GM04503 (cell line): ENCODE measurements at regions not wholly inside any gene's neighbourhood (a gene's known extent, or its start where the extent isn't known, plus 50 kb on each side); places are given as distances from the start of the nearest gene placed in this dataset.

Source experiments
- DNase-seq: peaks from one replicate; pipeline ENCODE4 v3.0.0-alpha.2; 2012; ENCODE audit warnings: low read depth

DNA sequence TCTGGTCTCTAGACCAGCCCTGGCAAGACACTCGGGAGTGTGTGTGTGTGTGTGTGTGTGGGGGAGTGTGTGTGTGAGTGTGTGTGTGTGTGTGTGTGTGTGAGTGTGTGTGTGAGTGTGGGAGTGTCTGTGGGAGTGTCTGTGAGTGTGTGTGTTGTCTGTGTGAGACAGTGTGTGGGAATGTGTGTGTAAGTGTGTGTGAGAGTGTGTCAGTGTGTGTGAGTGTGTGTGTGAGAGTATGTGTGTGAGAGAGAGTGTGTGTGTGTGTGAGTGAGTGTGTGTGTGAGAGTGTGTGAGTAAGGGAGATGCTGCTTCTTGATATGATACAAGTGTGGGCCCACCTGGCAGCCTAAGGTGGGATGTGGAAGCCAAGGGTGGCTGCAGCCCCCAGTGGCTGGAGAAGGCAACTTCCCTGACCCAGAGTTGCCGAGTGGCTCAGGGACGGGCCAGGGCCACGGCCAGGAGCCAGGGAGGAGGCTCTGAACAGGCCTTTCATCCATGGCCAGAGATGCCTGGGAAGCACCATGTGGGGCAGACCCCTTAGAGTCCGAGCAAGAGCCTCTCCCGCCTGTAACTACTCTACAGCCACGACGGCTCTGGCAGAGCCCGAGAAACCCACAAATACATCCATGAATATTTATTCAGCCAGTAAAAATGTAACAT lies 159.3 kb upstream of the MYCN start:
- no peak for DNase-seq

DNA sequence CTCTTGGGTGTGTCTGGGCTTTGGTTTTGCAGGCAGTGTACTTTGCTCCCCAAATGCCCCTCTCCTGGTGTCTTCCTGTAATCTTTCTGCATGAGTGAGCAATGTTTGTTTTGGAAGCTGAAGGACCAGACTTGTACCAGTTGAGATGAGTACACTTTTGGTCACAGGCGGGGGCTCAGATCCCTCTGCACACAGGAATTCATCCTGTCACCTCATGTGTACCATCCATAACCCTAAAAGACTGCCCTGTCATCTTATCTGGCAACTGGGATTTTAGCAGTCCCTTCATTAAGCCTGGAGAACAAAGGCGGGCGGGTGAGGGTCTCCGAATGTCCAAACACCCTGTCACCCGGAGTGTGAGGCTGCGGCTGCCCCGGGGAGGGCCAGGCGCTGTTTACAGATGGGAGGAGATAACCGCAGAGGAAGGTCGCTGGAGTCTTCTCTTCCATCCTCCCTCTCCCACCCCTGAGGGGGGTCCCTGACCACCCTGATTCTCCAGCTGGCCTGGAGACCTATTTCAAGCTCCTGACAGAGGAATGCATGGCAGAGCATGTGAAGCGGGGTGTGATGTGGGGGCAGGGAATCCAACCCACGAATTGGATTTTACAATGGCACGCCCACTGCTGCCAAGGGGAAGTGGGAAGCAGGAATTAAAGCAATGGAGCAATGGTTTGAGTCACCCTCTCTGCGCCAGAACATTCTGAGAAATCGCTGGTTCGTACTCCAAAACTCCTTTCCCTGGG lies 158.2 kb upstream of the MYCN start:
- no peak for DNase-seq

DNA sequence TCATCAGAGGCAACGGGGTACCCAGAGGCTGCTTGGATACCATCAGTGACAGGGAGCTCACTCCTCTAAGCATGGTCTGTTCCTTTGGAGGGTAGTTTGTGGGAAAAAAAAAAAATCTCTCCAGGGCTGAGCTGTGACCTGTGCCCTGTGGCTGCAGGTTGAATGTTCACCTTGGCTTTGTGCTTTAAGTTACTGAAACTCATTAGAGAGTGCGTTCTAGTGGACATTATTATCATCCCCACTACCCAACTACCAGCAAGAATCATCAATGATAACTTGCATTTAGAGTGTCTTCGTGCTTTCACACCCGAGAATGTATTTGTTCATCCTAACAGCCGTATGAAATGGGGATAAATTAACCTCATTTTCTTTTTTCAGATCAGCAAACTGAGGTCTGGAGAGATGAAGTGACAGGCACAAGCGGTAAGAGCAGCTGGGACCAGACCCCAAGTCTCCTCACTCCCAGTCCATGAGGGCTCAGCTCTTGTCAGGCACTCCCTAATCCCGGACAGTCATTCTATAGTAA lies 157.5 kb upstream of the MYCN start:
- no peak for DNase-seq

DNA sequence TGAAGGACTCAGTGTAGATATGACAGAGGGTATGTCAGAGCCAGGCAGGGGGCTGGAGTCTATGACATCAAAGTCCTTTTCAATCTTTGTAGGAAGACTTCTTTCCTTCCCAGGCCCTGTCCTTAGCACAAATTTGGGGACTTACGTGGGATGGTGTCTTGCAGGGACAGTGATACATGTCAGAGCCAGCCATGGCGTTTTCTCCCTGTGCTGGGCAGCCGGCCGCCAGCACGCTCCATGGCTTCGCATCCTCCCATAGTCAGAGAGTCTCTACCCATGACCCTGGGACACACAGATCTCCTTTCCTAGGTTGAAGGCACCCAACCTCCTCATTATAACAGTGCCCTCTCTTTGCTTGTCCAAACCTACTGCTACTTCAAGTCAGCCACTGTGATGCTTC lies 156.9 kb upstream of the MYCN start:
- DNase-seq, result no peak

DNA sequence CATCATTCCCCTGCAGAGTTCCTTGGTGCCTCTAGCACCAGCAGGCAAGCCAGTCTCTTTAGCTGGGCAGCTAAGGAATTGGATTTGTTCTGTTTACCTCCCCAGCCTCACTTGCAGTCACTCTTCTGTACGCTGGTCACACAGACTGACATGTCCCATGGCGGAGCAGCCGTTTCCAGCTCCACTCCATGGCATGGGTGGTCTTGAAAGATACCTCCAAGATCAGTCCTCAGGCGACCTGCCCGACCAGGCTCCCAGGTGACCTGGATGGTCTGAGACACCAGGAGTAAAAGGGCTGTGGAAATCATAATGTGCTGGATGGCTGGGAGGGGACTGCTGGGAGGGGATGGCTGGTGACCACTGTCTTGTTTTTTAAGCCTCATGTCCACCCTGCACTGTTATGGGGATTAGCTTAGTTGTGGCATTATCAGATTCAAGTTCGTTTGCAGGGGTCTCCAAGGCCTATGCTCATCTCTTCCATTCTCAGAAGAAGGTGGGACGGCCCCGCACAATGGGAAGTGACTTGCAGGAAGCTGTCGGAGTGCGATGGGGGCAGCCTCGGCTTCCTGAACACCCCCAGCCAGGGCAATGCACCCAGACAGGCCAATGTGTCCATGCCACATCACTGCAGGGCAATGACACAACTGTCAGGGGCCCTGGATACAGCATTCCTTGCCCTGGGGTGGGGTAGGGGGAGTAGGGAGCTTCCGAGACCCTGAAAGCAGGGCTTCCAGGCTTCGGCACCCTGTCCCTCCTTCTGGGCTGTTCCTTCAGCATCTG lies 156.1 kb upstream of the MYCN start:
- DNase-seq, result no peak

DNA sequence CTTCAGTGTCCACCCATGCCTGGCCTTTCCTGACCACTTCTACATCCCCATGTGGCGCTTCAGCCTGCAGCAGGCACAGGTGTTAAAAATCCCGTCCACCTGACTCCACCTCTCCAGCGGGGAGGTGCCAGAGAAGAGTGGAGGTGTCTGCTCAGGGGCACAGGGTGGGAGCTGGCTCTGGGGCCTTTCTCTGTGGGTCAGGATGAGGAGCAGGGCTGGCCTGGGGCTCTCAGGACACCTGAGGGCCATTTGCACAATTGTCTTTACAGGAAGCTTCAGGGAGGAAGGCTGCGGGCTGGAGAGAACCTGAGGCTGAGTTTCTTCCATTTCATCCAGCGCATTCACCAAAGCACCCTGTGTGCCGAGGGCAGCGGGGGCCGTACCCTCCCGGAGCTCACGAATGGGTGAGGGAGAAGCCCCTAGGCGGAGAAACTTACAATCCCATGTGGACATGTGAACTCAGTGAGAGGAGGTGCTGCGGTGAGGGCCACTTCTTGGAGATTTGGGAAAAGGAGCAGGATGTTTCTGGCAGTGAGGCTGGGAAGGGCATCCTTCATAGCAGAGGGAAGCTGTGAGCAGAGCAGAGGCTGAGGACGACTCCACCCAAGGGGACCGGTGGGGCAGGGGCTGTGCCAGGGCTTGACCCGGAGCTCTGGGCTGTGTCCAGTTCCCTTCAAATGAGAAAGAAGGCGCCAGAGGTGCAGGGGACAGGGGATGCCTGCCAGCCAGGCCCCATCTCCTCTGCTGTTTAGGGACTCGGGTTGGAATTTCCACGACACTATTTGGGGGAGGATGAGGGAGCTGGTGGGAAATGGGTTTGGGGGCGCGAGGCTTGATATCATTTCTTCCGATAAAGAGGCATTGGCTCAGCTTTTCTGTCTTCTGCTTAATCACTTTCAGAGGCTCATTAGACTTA lies 155.2 kb upstream of the MYCN start:
- DNase-seq, result no peak

DNA sequence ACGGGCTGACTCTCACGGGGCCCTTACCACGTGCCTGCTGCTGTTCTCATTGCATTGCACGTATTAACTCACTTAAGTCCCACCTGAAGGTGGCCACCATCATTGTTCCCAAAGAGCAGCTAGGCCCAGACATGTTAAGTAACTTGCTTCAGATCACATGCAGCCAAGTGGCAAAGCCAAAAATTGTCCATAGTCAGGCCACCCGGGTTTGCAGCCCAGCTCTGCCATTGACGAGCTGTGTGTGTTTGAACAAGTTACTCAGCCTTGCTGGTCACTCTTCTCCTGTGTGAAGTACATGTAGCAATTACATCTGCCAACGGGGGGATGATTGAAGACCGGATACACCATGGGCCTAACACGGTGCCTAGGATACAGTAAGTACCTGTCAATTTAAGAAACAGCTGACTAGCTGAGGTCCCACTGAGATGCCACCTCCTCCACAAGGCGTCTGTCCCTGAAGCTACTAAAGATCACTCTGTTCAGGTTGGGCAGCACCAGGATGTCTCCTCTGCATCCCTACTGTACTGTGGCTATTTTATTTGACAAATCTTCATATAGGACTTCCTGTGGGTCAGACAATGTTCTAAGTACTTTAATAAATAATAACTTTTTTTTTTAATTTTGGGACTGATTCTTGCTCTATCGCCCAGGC lies 154.2 kb upstream of the MYCN start:
- no peak for DNase-seq

DNA sequence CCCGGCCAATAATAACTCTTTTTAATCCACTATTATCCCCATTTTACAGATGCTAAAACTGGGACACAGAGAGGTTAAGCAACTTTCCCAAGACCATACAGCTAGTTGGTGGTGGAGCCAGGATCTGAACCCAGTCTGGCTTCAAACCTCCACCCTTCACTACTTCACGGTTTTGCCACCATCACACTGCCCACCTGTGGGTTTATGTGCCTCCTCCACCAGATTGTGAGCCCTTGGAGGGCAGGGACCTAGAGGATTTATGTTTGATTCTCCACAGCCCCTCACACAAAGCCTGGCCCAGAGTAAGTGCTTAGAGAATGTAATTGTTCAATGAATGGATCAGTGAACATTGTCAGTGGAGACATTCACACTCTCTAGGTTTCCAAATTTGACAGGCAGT lies 153.4 kb upstream of the MYCN start:
- no peak for DNase-seq

DNA sequence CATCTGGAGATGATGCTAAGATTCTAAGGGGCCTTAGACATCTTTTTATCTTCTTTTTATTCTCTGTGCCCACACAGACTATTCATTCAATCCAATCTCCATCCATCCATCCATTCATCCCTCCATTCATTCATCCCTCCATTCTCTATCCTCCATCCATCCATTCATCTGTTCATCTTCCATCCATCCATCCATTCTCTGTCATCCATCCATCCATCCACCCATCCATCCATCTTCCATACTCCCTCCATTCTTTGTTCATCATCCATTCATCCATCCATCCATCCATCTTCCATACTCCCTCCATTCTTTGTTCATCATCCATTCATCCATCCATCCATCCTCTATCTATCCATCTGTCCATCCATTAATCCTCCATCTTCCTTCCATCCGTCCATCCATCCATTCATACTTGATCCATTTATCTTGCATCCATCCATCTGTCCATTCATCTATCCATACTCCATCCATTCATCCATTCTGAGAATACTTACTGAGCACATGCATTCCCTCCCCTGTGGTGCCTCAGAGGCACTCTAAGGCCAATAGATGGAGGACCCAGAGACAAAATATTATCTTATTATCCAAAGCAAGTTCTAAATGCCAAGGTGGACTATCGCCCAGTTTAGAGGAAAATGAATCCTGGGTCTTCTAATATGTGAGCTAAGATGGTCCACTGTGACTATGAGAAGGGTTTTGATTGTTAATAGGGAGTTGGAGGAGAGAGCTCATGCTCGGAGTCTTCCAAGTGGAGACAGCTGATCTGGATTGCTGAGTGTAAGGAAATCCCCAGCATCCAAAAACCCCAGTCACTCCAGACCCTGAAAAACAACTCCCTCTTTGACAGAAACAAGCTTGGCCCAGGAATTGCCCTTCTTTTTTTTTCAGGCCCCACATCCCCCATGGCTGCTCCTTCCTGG lies 152.6 kb upstream of the MYCN start:
- no peak for DNase-seq

DNA sequence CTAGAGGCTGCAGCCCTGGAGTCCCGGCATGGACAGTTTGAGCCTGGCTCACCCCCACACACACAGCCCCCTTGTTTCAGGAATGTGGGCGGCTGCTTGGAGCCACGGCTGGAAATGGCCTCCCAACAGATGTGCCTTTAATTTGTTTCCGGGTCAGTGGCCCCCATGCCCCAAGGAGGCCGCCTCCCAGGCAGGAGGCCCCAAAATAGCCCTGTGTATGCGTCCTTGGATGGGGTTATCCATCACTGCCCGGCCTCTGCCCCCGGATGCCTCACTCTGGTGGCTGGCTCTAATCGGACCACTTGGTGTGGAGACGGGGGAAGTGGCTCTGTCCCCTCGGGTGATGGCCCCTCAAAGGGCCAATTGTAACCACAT lies 151.9 kb upstream of the MYCN start:
- no peak for DNase-seq

DNA sequence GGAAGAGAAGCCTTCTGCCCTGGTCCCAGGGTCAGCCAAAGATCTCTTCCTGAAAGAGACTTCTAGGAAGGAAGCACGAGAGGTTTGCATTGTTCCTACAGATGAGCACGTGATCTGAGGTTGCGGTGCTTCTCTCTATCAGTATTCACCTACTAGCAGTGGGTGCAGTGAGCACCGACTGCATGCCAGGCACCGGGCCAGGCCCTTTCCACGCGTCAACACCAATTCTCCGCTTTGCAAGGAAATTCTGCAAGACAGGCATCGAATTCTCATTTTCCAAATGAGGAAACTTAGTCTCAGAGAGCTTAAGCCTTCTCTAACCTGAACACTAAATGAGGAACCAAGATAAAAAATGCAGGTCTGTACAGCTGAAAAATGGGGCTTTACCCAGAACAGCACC lies 151.5 kb upstream of the MYCN start:
- no peak for DNase-seq

DNA sequence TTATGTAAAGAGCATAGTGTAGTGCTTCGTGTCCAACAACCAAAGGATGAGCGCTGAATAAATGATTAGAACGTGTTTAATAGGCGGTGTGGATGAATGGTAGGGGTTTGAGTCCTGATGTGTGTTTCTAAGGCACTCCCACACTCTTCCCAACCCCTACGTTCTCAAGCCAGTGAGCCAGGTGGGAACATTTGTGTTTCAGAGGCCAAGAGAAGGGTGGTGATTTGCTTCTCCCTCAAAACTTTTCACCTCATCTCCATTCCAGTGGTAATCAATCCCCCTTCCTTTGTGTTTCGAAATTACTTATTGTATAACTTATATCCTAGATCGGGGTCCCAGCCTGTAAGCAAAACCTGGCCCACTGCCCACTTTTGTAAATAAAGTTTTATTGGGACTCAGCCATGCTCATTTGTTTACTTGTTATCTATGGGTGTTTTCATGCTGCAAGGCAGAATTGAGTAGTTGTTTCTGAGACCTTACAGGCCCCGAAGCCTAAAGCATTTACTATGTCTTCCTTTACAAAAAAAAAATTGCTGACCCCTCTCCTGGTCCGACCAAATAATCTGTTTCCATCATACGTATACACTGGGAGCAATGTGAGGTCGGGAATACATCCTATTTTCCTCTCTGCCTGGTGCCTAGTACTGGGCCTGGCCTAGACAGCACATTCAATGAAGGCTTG lies 150.8 kb upstream of the MYCN start:
- no peak for DNase-seq

DNA sequence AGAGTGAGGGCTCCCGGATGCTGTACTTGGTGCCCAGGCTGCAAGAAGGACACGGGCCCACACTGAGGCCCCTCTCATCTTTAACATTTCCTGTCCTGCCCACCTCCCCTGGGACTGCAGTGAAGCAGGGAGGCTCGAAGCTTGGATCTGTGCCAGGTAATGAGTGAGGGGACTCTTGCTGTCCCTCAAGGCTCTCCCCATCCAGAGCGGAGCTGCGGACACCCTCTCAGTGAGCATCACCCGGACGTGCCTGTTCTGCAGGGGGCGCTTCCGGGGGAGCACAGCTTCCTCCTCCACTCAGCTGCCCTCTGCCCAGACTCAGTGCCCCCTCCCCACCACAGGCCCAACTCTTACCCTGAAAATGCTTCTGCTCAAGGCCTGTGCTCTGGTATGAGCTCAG lies 150.0 kb upstream of the MYCN start:
- DNase-seq, result no peak

DNA sequence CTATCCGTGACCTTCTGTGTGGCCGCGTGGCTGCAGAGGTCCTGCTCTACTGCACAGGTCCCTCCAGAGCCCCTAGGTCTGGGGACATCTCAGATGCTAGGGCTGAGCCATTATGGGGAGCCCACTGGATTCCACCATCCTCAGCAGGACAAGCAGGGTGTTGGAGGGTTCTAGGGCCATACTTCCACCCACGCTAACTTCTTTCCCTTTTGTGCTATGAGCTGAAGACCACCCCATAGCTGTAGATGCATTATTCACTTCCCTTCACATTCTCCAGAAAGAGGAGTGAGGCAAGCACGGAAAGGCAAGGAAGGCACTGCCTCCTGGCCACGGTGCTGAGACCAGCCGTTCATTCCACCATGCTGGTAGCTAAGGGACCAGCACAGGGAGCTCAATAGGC lies 149.5 kb upstream of the MYCN start:
- DNase-seq, result no peak

DNA sequence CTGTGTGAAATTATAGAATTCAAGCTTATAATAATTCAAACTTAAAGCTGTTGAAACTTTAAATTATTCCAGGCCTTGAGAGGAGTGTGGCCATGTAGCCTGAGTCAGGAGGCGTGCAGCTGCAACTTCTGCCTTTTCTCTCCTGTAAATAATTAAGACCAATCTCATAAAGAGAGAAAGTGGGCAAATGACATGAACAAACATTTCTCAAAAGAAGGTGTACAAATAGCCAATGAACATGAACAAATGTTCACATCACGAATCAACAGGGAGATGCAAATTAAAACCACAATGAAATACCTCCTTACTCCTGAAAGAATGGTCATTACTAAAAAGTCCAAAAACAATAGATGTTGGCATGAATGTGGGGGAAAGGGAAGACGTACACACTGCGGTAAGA lies 149.1 kb upstream of the MYCN start:
- DNase-seq, result no peak

DNA sequence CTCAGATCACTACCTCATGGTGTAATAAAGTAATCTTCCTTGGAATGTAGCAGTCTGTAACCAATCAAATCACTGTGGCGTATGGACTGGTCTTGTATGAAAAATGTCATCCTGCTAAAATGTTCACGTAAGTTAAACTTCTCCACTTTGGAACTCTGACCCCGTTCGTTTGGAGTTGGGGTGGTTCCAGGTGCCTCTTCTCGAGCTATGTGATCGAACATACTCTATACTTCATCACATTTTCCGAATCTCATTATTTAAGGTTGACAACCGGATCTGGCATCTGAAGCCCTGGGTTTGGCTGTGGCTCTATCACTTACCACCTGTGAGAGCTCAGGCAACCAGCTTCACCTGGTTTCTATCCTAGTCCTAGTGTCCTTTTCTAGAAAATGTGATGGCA lies 148.0 kb upstream of the MYCN start:
- DNase-seq, result no peak

DNA sequence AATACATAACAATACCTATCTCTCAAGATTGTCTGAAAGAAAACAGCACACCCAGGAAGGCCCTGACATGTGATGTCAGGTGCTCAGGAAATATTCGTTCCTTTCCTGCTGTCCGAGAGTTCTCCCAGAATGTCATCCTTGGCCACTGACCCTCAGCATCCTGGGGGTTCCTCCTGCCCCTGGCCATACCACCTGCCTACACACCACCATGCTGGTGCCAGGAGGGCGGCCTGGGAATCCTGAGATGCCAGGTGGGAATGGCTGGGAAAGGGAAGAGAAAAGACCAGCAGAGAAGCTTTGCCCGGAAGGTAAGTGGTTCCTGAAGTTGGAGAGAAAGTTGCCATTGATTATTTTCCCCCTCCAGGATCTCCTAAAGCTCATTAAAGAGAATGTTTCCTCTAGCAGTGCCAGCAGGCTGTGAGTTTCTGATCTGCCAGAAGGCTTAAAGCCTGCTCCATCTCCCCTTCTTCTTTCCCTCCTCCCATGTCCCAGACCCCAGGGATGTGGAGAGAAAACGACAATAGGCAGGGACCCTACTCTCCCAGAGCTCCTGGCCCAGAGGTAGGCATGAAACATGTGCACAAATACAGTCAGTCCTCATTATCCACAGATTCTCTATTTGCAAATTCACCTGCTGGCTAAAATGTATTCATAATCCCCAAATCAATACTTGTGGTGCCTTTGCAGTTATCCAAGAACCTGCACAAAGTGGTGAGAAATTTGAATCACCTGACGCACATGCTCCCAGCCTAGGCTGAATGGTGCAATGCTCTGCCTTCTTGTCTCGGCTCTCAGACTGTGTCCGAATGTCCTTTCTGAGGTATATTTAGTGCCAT lies 147.1 kb upstream of the MYCN start:
- DNase-seq, result no peak

DNA sequence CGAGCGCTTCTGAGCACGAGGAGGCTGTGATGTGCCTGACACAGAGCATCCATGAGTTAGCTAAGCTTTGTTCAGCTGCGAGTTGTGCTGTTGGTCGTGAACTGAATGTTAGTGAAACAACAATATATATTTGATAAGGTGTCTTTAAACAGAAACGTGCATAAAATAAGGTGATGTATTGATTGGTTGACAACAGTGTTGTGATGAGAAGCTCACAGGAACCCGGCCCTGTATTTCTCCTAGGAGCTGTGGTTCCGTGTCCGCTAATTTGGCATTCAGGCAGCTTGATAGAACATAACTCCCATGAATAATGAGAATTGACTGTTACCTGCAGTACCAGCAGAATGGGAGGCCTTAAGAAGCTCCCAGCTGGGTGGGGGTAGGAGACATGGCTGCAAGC lies 146.4 kb upstream of the MYCN start:
- DNase-seq, result no peak

DNA sequence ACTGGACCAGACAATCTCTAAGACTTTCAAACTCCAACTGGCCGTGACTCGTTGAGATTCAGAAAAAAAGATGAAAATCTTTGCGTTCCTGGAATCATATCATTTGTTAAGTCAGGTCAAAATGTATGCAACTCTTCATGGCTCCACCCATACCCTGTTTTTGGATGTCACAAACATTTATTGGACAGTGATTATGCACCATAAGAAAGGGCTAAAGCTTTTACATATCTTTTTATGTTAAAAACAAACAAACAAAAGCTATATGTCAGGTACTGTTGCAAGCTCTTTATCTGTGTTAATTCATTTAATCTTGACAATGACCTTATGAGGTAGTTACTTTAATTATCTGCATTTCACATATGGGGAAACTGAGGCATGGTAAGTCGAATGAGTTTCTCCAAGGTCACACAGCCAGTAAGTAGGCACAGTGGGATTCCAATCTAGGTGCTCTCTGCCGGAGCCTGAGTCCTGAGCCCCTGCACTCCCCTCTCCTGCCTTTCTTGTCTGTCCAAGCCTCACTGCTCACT lies 145.7 kb upstream of the MYCN start:
- DNase-seq, result no peak
